GM12875 (cell line): ENCODE measurements at regions not wholly inside any gene's neighbourhood (a gene's known extent, or its start where the extent isn't known, plus 50 kb on each side); places are given as distances from the start of the nearest gene placed in this dataset.

Experiments used
- H3K4me3 ChIP-seq: one replicate; pipeline ENCODE4 v1.5.1; 2011; ENCODE audit warnings: low read depth, low read length, control low read depth
- TF ChIP-seq, protein P1 (sequence below): IDR thresholded peaks from 2 replicates; pipeline ENCODE4 v1.5.1; 2011; ENCODE audit warnings: low read depth, mild to moderate bottlenecking, control low read depth, inconsistent platforms, low read length, moderate library complexity, borderline replicate concordance; ENCODE audit not compliant: insufficient read depth

- TF ChIP-seq, protein P1, sequence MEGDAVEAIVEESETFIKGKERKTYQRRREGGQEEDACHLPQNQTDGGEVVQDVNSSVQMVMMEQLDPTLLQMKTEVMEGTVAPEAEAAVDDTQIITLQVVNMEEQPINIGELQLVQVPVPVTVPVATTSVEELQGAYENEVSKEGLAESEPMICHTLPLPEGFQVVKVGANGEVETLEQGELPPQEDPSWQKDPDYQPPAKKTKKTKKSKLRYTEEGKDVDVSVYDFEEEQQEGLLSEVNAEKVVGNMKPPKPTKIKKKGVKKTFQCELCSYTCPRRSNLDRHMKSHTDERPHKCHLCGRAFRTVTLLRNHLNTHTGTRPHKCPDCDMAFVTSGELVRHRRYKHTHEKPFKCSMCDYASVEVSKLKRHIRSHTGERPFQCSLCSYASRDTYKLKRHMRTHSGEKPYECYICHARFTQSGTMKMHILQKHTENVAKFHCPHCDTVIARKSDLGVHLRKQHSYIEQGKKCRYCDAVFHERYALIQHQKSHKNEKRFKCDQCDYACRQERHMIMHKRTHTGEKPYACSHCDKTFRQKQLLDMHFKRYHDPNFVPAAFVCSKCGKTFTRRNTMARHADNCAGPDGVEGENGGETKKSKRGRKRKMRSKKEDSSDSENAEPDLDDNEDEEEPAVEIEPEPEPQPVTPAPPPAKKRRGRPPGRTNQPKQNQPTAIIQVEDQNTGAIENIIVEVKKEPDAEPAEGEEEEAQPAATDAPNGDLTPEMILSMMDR, result no peak
- H3K4me3 ChIP-seq, result no peak overlapping the region
Measured at GRCh38 chr9:10729213-10729612, 116.4 kb upstream of the PTPRD start.

DNA sequence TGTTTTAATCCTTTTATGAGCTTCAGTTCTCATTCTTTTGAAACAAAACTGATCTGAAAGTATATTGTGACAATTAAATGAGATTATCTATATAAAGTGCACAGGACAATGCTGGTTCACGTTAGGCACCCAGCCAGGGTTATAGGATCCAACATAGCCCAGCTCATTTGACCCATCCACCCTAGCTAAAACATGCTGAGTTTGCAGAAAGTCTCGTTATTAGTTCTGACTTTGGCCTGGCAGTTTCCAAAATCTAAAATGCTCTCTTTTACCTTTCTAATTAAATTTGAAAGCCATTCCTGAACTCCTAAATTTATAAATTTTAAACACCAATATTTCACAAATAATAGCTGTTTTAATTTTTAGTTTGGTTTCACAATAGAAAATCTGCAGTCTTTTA is 131.9 kb upstream of the PTPRD start:
- TF ChIP-seq, protein P1, result no peak

DNA sequence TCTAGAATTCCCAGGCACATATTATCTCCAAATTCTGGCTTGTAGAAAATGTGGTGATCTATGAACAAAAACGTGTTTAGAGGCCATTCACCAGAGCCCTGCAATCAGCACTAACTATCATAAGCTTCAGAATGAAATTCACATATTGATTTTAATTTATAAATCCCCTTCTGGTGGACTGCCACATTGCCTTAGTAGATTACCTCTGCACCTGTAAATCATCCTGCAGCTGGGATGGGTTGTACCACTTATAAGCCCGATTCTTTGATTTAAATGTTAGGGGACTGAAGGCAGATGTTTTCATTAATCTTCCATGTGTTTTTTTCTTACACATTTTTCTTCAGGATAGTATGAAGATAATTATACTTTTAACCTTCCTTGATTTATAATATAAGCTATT is 140.7 kb upstream of the PTPRD start:
- TF ChIP-seq, protein P1, result no peak
- H3K4me3 ChIP-seq, result no peak overlapping the region

More for the DNA sequence above, 131.9 kb upstream of the PTPRD start:
- H3K4me3 ChIP-seq, result no peak overlapping the region

GRCh38 chr9:10764481-10764880 is 151.7 kb upstream of the PTPRD start:
- H3K4me3 ChIP-seq, result no peak overlapping the region
- TF ChIP-seq, protein P1, result no peak

DNA sequence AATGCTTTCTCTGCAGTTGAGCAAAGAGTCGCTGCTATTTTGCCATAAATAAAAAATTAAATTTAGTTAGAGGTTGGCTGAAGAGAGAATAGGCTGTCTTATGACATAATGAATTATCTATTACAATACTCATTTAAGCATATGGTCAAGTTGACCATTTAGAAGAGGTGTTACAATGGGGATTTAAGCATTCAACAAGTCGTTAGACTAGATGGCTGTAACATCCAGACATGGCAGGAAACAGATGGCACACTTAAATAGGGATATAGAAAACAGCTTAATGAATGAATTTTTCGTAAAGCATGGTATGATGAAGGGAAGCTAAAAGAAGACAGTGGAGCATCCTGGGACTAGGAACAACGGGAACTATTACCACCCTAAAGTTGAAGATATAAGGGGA is 160.3 kb upstream of the PTPRD start:
- TF ChIP-seq, protein P1, result no peak
- no peak overlapping the region for H3K4me3 ChIP-seq

DNA sequence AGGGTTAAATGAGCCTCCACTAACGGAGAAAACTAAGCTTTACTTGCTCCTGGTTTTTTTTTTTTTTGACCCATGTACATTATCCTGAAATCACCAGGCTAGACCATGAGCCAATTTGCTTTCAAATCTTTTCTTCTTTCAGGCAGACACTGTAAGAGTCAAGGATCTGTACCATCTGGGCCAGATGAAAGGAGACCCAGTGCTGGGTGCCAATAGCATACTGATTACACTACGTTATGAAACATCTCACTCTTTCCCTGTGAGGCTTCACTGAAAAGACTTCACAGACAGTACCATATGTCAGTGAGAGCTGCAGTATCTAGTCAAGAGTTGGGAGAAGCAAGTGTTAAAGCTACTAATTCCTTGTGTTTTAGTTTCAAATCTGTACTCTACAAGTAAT is 161.2 kb upstream of the PTPRD start:
- H3K4me3 ChIP-seq, result no peak overlapping the region
- TF ChIP-seq, protein P1, result no peak

- no peak overlapping the region for H3K4me3 ChIP-seq
- TF ChIP-seq, protein P1, result no peak
Measured at GRCh38 chr9:10785255-10785654, 172.5 kb upstream of the PTPRD start.
